Fibroblast of lung (primary cell): ENCODE measurements at regions not wholly inside any gene's neighbourhood (a gene's known extent, or its start where the extent isn't known, plus 50 kb on each side); places are given as distances from the start of the nearest gene placed in this dataset.

ENCODE experiments used
- DNase-seq, 2 donors: peaks; one replicate each; pipeline versions ENCODE4 v3.0.0 to v3.0.0-alpha.2; 2010; ENCODE audit warnings: low read depth in 2 of 2
- H2AFZ ChIP-seq: 2 replicates; pipeline ENCODE4 v1.5.1; 2012; ENCODE audit warnings: low read length, control low read depth, inconsistent platforms
- H3K27ac ChIP-seq: 2 replicates; pipeline ENCODE4 v1.5.1; 2011; ENCODE audit warnings: low read length, control low read depth; ENCODE audit not compliant: insufficient read depth
- H3K27me3 ChIP-seq: 2 replicates; pipeline ENCODE4 v1.5.1; 2011; ENCODE audit warnings: mild to moderate bottlenecking, low read length; ENCODE audit not compliant: control insufficient read depth, insufficient read depth
- H3K36me3 ChIP-seq: 2 replicates; pipeline ENCODE4 v1.5.1; 2011; ENCODE audit warnings: low read length; ENCODE audit not compliant: control insufficient read depth, insufficient read depth
- H3K4me1 ChIP-seq: 2 replicates; pipeline ENCODE4 v1.5.1; 2011; ENCODE audit warnings: low read length; ENCODE audit not compliant: control insufficient read depth, insufficient read depth; ENCODE audit errors: extremely low read depth
- H3K4me2 ChIP-seq: 2 replicates; pipeline ENCODE4 v1.5.1; 2011; ENCODE audit warnings: low read length, control low read depth; ENCODE audit not compliant: insufficient read depth; ENCODE audit errors: extremely low read depth
- H3K4me3 ChIP-seq, 4 experiments: fragments of 200-600 bp in 1 of 4; sonication (generic) in 1 of 4; replicated peaks in 1 of 4; 2 replicates each; pipeline ENCODE4 v1.5.1; 2011 to 2016; ENCODE audit warnings: low read length in 4 of 4, low read depth in 3 of 4, mild to moderate bottlenecking in 3 of 4, control low read depth in 2 of 4, inconsistent platforms in 1 of 4, mixed read lengths in 1 of 4; ENCODE audit not compliant: insufficient read depth in 1 of 4; ENCODE audit errors: control extremely low read depth in 1 of 4
- H3K79me2 ChIP-seq: 2 replicates; pipeline ENCODE4 v1.5.1; 2012; ENCODE audit warnings: mild to moderate bottlenecking, low read length, inconsistent platforms; ENCODE audit not compliant: control insufficient read depth, insufficient read depth
- H3K9ac ChIP-seq: 2 replicates; pipeline ENCODE4 v1.5.1; 2011; ENCODE audit warnings: mild to moderate bottlenecking, low read length, control low read depth; ENCODE audit not compliant: insufficient read depth
- H3K9me3 ChIP-seq: 2 replicates; pipeline ENCODE4 v1.5.1; 2012; ENCODE audit warnings: low read depth, low read length; ENCODE audit not compliant: control insufficient read depth, insufficient read depth
- H4K20me1 ChIP-seq: 2 replicates; pipeline ENCODE4 v1.5.1; 2011; ENCODE audit warnings: low read length; ENCODE audit not compliant: control insufficient read depth, insufficient read depth; ENCODE audit errors: extremely low read depth
- EZH2 ChIP-seq: IDR thresholded peaks from 2 replicates; pipeline ENCODE4 v1.5.1; 2012; ENCODE audit warnings: low read length, control low read depth, mild to moderate bottlenecking; ENCODE audit errors: missing control alignments
- TF ChIP-seq, protein P1 (sequence below), 2 donors: IDR thresholded peaks in 1 of 2; conservative IDR thresholded peaks in 1 of 2; 1 replicate in 1 of 2; 2 replicates in 1 of 2; pipeline ENCODE4 v1.5.1; 2011 to 2012; ENCODE audit warnings: low read length in 2 of 2, control low read depth in 1 of 2, inconsistent platforms in 1 of 2, low read depth in 1 of 2, mild to moderate bottlenecking in 1 of 2

DNA sequence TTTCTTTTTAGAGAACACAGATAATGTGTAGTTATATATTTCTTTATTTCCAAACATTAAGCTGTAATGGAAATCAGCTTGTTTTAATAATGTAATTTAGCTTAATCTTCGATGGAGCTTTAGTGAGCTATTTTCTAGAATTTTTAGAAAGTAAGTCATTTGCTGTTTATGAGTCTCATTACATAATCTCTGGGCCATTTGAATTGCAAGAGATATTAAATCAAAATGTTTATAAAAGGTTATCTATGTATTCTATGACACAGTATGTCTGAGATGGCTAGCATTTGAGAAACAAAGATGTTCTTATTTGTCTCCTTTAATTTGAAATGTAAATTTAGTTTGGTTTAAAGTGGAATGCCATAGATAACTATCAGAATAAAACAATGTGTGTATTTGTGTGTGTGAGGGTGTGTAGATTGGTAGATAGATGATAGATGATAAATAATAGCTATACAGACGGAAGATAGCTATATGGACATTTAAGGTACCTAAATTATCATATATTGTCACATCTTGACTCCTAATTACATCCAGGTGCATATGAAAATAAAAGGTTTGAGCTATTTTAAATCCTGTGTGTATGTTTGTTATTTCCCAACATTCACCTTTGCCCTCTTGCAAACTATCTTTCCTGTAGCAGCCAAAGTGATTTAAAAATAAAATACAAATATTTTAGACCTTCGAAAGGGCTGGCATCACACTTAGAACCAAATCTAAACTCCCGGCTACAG, 478.0 kb upstream of the KLF6 start:
- no peaks in the 10 kb centered on the region for H3K79me2 ChIP-seq
- no peak overlapping the region for H2AFZ ChIP-seq
- H3K4me3 ChIP-seq: no peak overlapping the region
- H3K9ac ChIP-seq: no peak overlapping the region
- DNase-seq: peak in 1 of 2 donors; percentile 47
- no peak overlapping the region for H3K27ac ChIP-seq
- H4K20me1 ChIP-seq: no peaks in the 10 kb centered on the region
- no peak overlapping the region for H3K4me2 ChIP-seq
- H3K27me3 ChIP-seq: no peaks in the 10 kb centered on the region
- no peaks in the 10 kb centered on the region for H3K36me3 ChIP-seq
- H3K9me3 ChIP-seq: no peaks in the 10 kb centered on the region
- TF ChIP-seq, protein P1, sequence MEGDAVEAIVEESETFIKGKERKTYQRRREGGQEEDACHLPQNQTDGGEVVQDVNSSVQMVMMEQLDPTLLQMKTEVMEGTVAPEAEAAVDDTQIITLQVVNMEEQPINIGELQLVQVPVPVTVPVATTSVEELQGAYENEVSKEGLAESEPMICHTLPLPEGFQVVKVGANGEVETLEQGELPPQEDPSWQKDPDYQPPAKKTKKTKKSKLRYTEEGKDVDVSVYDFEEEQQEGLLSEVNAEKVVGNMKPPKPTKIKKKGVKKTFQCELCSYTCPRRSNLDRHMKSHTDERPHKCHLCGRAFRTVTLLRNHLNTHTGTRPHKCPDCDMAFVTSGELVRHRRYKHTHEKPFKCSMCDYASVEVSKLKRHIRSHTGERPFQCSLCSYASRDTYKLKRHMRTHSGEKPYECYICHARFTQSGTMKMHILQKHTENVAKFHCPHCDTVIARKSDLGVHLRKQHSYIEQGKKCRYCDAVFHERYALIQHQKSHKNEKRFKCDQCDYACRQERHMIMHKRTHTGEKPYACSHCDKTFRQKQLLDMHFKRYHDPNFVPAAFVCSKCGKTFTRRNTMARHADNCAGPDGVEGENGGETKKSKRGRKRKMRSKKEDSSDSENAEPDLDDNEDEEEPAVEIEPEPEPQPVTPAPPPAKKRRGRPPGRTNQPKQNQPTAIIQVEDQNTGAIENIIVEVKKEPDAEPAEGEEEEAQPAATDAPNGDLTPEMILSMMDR (conservative IDR thresholded peaks at IDR 0.05 in 1 of 2, IDR thresholded peaks at IDR 0.05 in 1 of 2; ENCODE audit: low read depth in 1 of 2, low read length in 2 of 2): no peak
- TF ChIP-seq EZH2: no peak
- H3K4me1 ChIP-seq: peaks cover 17% of the 10 kb centered on the region

DNA sequence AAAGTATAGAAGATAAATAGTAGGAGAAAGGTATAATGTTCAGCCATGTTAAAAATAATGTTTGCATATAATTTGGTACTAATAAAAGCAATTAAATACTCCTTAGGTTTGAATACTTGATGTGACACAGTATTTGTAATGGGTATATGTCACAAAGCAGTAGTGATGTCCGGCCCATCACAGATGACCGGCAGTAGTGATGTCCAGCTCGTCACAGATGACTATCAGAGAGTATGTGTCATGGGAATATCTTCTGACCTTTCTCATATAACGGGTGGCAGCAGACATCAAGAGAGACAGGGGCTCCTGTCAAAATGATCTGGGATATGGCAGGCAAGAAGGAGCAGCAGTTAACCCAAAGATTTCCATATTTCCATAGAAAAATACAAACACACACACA, 477.4 kb upstream of the KLF6 start:
- H3K9me3 ChIP-seq: no peaks in the 10 kb centered on the region
- no peak for DNase-seq
- H3K4me3 ChIP-seq: no peak overlapping the region
- H3K4me1 ChIP-seq: peaks cover 17% of the 10 kb centered on the region
- no peak overlapping the region for H3K27ac ChIP-seq
- no peaks in the 10 kb centered on the region for H3K79me2 ChIP-seq
- H2AFZ ChIP-seq: no peak overlapping the region
- H3K4me2 ChIP-seq: no peak overlapping the region
- no peak overlapping the region for H3K9ac ChIP-seq
- no peak for TF ChIP-seq EZH2
- TF ChIP-seq, protein P1 (conservative IDR thresholded peaks at IDR 0.05 in 1 of 2, IDR thresholded peaks at IDR 0.05 in 1 of 2; ENCODE audit: low read depth in 1 of 2, low read length in 2 of 2): no peak
- H4K20me1 ChIP-seq: no peaks in the 10 kb centered on the region
- H3K36me3 ChIP-seq: no peaks in the 10 kb centered on the region
- no peaks in the 10 kb centered on the region for H3K27me3 ChIP-seq

DNA sequence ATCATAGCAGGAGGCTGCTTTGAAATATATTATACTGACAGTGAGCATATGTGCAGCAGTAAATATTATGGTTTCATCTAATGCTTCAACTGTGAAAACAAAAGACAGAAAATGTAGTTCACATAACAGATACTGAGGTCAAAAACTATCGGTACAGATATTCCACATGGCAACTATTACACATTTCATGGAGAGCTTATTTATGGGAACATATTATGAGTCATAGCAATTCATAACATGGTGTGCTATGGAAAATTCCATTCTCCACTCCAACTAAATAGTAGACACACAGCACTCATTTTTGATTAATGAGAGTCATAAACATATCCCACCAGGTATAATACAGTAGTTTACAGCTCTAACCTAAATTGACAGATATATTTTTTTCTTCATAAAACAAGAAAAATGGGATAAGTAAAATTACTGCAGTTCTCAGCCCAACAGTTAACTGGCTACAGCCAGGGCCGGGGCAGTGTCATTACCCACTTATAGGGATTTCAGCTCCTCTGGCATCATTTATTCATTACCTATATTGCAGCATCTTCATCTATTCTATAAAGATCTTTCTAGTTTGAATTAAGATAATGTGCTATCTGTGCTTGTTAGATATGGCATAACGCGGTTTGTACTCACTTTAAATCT, 475.6 kb upstream of the KLF6 start:
- no peak overlapping the region for H3K9ac ChIP-seq
- peak; percentile 59 to 85 for DNase-seq
- H2AFZ ChIP-seq: no peak overlapping the region

More for the DNA sequence above, 475.6 kb upstream of the KLF6 start:
- Histone ChIP-seq H3K9me3 (no peaks in the 10 kb centered on the region), H3K4me3 (no peak overlapping the region), H3K36me3 (no peaks in the 10 kb centered on the region), H3K27ac (peak overlapping the region; percentile 8), H3K4me1 (peaks cover 12% of the 10 kb centered on the region), H4K20me1 (no peaks in the 10 kb centered on the region), H3K4me2 (no peak overlapping the region), H3K27me3 (no peaks in the 10 kb centered on the region), H3K79me2 (no peaks in the 10 kb centered on the region)
- TF ChIP-seq EZH2: no peak
- TF ChIP-seq, protein P1 (conservative IDR thresholded peaks at IDR 0.05 in 1 of 2, IDR thresholded peaks at IDR 0.05 in 1 of 2; ENCODE audit: low read depth in 1 of 2, low read length in 2 of 2): no peak
